ENCODE measurements at regions not wholly inside any gene's neighbourhood (a gene's known extent, or its start where the extent isn't known, plus 50 kb on each side); places are given as distances from the start of the nearest gene placed in this dataset.

- DNase-seq = no peak
Measured at GRCh38 chr4:83692028-83692427, 156.1 kb downstream of the GPAT3 start.

DNA sequence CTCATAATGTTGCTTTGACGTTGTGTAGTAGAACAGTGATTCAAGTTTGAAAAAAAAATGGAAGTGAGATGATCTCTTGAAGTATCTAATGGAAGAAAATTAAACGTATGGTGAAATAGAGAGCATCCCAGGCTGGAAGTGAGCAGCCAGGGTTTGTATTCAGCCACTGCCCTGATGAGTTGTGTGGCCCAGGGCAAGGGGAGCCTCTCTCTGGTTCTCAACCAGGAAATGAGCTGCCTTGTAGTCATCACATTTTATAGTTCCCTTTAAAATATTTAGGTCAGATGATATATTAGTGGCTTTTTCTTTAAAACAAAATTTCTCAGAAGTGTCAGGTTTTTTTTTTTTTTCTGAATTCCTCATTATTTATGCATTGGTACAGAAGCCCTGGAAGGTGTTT is 150.3 kb downstream of the GPAT3 start:
- no peak for DNase-seq

DNA sequence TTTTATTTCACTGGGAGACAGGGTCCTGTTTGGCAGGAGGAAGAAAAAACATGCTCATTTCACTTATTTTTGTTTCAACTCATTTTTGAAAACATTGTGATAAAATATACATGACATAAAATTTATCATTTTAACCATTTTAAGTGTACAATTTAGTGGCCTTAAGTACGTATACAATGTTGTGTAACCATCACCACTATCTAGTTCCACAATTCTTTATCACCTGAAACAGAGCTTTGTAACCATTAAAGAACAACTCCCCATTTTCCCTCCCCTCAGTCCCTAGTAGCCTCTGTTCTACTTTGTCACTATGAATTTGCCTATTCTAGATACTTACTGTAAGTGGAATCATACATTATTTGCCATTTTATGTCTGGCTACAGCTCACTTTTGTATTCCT is 143.8 kb downstream of the GPAT3 start:
- DNase-seq = no peak

- no peak for DNase-seq
Measured at GRCh38 chr4:83679254-83679653, 143.3 kb downstream of the GPAT3 start.

DNA sequence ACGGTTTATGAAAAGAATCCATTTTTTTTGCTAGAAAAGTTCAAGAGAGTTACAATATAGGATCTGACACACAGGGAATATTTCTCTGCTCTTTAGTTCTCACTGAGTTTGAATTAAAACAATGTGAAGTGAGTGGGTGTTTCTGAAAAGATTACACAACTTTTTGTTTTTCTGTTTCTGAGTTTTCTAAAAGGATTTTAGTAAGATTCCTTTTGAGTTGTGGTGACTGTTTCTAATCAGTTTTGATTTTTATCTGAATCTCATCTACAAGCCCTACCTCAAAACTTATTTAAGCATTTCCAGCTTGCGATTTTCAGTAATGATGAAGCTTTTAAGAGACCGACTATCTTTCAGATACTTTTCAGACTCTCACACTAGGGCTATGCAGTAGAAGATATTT is 141.7 kb downstream of the GPAT3 start:
- DNase-seq = no peak

DNA sequence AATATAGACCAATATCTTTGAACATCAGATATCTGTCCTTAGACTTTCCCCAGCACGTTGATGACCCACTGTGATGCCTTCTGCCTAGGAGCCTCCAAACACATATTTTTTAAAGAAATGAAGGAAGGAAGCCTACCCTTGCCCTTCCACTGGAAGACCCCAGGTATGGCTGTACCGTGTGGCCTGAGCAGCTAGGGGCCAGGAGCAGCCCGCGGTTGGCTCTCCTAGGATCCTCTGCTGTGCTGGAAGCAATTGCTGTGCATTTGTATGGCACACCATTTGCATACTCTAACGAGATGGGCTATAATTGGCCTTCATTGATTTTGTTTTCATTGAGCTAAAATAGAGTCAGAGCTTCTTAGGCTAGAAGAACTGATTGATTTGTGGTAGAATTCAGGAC is 128.8 kb downstream of the GPAT3 start:
- no peak for DNase-seq

DNA sequence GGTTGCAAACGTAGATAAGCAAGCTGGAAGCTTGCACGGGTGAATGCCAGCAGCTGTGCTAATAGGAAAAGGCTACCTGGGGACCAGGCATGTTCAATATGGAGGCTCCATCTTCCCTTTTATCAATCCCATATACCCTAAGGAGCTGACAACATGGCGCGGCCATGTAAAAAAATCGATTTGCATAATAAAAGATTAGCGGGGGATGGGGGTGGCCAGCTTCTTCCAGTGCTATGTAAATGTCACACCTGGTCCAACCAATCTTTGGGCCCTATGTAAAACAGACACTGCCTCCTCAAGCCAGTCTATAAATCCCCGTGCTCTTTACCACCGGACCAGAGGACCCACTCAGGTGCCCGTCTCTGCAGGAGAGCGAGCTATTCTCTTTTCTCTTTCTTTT is 128.2 kb downstream of the GPAT3 start:
- DNase-seq = no peak

DNA sequence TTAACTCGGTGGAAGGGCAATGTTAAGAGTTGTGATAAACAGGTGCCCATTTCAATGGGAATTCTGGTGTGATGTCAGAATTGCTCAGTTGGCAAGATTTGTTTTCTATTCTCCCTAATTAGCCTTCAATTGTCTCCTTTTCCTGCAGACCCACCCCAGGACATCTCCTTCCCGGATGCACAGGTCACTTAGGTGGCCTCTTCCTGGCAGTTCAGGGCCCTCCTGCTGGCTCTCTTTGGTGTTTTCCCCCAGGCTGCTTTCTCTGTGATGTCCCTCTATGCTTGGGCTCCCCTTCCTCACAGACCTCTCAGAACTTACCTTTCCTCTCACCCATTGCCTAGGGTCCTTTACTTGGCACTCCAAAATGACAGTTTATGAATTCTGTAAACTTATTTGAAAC is 126.3 kb downstream of the GPAT3 start:
- DNase-seq = no peak

DNA sequence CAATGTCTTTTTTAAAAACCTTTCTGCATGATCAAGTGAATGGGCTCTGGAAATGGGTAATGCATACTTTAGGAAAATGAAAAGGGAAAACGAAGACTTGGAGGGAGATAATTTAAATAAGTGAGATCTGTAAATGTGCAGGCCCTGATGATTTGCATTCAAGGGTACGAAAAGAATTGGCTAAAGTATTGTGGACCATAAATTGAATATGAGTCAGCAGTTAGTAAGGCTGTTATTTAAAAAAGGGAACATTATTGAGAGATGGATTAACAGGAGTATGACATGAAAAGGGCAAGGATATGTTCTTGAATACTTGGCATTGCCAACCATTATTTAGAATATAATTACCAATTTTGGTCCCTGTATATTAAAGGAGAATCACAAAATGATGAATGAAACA is 125.5 kb downstream of the GPAT3 start:
- DNase-seq = no peak

DNA sequence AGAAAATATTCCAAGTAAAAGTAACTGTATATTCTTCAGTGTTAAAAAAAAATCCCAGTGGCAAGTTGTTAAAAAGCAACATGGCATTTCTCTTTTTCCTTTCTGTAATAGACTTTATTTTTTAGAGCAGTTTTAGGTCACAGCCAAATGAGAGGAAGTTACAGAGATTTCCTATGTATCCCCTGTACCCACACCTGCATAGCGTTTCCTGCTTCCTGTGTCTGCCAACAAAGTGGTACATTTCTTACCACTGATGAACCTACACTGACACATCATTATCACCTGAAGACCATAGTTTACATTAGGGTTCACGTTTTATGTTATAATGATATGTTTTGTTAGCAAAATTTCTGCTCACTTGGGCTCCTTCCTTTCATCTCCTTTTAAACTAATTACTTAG is 124.7 kb downstream of the GPAT3 start:
- no peak for DNase-seq

DNA sequence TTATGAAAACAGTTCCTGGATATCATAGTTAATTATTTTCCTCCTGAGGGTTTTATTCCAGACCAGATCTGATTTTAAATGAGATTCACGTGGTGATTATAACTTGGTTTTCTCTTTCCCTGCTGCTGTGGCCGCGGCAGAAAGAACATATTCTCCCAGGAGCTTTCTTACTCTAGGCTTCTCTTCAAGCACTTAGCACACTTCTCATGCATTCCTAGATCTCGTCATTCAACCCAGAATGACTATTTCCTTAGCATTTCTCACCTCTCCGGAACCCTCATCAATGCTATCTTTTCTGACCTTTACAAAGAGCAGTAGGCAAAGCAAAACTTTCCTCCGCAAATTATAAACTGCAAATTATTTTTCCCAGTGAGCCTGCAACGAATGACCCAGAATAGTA is 122.9 kb downstream of the GPAT3 start:
- DNase-seq = no peak

DNA sequence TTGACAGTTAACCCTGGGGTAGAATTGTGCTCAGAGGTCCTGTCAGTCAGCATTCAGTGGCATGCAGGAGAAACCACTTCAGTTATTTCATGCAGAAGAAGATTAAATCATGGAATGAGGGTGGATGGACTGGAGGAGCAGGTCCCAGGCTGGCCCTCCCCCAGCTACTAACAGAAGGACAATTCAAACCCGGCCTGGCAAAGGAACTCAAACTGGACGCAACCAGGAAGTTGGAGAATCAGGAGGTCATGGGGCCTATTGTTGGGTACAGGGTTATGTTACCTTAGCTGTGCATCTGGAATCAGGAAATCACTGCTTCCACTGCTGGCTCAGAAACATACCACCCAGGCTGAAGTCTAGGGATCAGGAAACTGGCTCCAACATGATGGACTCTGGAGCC is 121.4 kb downstream of the GPAT3 start:
- no peak for DNase-seq
